Gastroesophageal sphincter (tissue), 3 donors: ENCODE measurements at regions not wholly inside any gene's neighbourhood (a gene's known extent, or its start where the extent isn't known, plus 50 kb on each side); places are given as distances from the start of the nearest gene placed in this dataset.

Source experiments
- EP300 ChIP-seq: sonication (generic); formaldehyde crosslinking; IDR thresholded peaks from one replicate; pipeline ENCODE4 v1.6.1; 2017; ENCODE audit warnings: antibody characterized with exemption, mild to moderate bottlenecking
- POLR2A ChIP-seq, 2 donors: fragments of 450-650 bp; IDR thresholded peaks; one replicate each; pipeline ENCODE4 v1.6.1; 2017; ENCODE audit warnings: antibody characterized with exemption in 2 of 2, mild to moderate bottlenecking in 2 of 2, moderate library complexity in 1 of 2
- POLR2AphosphoS5 ChIP-seq: sonication (generic); formaldehyde crosslinking; IDR thresholded peaks from one replicate; pipeline ENCODE4 v1.6.1; 2017; ENCODE audit warnings: antibody characterized with exemption
- TF ChIP-seq, protein P1 (sequence below), 4 experiments: fragments of 200-600 bp in 2 of 4; fragments of 450-650 bp in 2 of 4; sonication (generic) in 1 of 4; IDR thresholded peaks; one replicate each; pipeline ENCODE4 v1.5.1; 2017 to 2019; ENCODE audit warnings: antibody characterized with exemption in 4 of 4, mild to moderate bottlenecking in 2 of 4, moderate library complexity in 2 of 4

DNA sequence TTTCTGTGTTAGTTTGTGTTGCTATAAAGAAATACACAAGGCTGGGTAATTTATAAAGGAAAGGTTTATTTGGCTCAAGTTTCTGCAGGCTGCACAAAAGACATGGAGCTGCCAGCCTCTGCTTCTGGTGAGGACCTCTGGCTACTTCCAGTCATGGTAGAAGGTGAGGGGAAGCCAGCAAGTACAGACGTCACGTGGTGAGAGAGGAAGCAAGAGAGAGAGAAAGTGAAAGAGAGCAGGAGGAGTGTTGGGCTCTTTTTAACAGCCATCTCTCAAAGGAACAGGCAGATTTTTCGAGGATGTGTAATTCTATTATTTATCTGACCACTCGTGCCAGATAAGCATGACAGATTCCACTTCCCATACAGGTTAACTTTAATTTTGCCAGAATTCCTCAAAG is 1199.1 kb downstream of the ADGRL3 start:
- no peak for TF ChIP-seq POLR2AphosphoS5
- TF ChIP-seq, protein P1, sequence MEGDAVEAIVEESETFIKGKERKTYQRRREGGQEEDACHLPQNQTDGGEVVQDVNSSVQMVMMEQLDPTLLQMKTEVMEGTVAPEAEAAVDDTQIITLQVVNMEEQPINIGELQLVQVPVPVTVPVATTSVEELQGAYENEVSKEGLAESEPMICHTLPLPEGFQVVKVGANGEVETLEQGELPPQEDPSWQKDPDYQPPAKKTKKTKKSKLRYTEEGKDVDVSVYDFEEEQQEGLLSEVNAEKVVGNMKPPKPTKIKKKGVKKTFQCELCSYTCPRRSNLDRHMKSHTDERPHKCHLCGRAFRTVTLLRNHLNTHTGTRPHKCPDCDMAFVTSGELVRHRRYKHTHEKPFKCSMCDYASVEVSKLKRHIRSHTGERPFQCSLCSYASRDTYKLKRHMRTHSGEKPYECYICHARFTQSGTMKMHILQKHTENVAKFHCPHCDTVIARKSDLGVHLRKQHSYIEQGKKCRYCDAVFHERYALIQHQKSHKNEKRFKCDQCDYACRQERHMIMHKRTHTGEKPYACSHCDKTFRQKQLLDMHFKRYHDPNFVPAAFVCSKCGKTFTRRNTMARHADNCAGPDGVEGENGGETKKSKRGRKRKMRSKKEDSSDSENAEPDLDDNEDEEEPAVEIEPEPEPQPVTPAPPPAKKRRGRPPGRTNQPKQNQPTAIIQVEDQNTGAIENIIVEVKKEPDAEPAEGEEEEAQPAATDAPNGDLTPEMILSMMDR (IDR thresholded peaks at IDR 0.05) = no peak
- no peak for TF ChIP-seq POLR2A (IDR thresholded peaks at IDR 0.05)
- TF ChIP-seq EP300 = no peak
